22Rv1 (cell line): ENCODE measurements at regions not wholly inside any gene's neighbourhood (a gene's known extent, or its start where the extent isn't known, plus 50 kb on each side); places are given as distances from the start of the nearest gene placed in this dataset.
"Not testable (repeated sequence)": the region's sequence is repeated elsewhere in the genome, so short reads cannot be mapped to it uniquely, and the experiment has no call there.

Experiments used
- H3K27ac ChIP-seq: fragments of 450-650 bp; 2 replicates; pipeline ENCODE4 v1.5.1; 2017

- not testable (repeated sequence) for H3K27ac ChIP-seq
These were observed 517.6 kb downstream of the TTLL7 start for GRCh38 chr1:83481284-83481683.

GRCh38 chr1:83479591-83480239, 519.2 kb downstream of the TTLL7 start:
- H3K27ac ChIP-seq: not testable (repeated sequence)

GRCh38 chr1:83478127-83478526, 520.8 kb downstream of the TTLL7 start:
- not testable (repeated sequence) for H3K27ac ChIP-seq

GRCh38 chr1:83476518-83476917, 522.4 kb downstream of the TTLL7 start:
- H3K27ac ChIP-seq: not testable (repeated sequence)

GRCh38 chr1:83474946-83475345, 524.0 kb downstream of the TTLL7 start:
- H3K27ac ChIP-seq: not testable (repeated sequence)

GRCh38 chr1:83473986-83474385, 524.9 kb downstream of the TTLL7 start:
- not testable (repeated sequence) for H3K27ac ChIP-seq

GRCh38 chr1:83472066-83472465, 526.9 kb downstream of the TTLL7 start:
- not testable (repeated sequence) for H3K27ac ChIP-seq

- H3K27ac ChIP-seq: not testable (repeated sequence)
These were observed 527.7 kb downstream of the TTLL7 start for GRCh38 chr1:83471272-83471671.

GRCh38 chr1:83468336-83468735, 530.6 kb downstream of the TTLL7 start:
- not testable (repeated sequence) for H3K27ac ChIP-seq

GRCh38 chr1:83457735-83458248, 541.1 kb downstream of the TTLL7 start:
- H3K27ac ChIP-seq: not testable (repeated sequence)

- H3K27ac ChIP-seq: not testable (repeated sequence)
These were observed 541.7 kb downstream of the TTLL7 start for GRCh38 chr1:83457281-83457680.

GRCh38 chr1:83455753-83456152, 543.2 kb downstream of the TTLL7 start:
- not testable (repeated sequence) for H3K27ac ChIP-seq

GRCh38 chr1:83445873-83446272, 553.1 kb downstream of the TTLL7 start:
- H3K27ac ChIP-seq: not testable (repeated sequence)

GRCh38 chr1:83442412-83442811, 556.5 kb downstream of the TTLL7 start:
- H3K27ac ChIP-seq: not testable (repeated sequence)

GRCh38 chr1:83440586-83440985, 558.3 kb downstream of the TTLL7 start:
- H3K27ac ChIP-seq: not testable (repeated sequence)

GRCh38 chr1:83440021-83440420, 558.9 kb downstream of the TTLL7 start:
- not testable (repeated sequence) for H3K27ac ChIP-seq

GRCh38 chr1:83438316-83438715, 560.6 kb downstream of the TTLL7 start:
- H3K27ac ChIP-seq: not testable (repeated sequence)

GRCh38 chr1:83435336-83435735, 563.6 kb downstream of the TTLL7 start:
- H3K27ac ChIP-seq: not testable (repeated sequence)

GRCh38 chr1:83427566-83427965, 571.4 kb downstream of the TTLL7 start:
- H3K27ac ChIP-seq: not testable (repeated sequence)

GRCh38 chr1:83423382-83423781, 575.5 kb downstream of the TTLL7 start:
- H3K27ac ChIP-seq: not testable (repeated sequence)
